Activated naive CD8-positive, alpha-beta T cell treated with anti-CD3 and anti-CD28 coated beads, Interleukin-2, amount 50 U/mL, for 24 hours (primary cell): ENCODE measurements at regions not wholly inside any gene's neighbourhood (a gene's known extent, or its start where the extent isn't known, plus 50 kb on each side); places are given as distances from the start of the nearest gene placed in this dataset.
"Not testable (repeated sequence)": the region's sequence is repeated elsewhere in the genome, so short reads cannot be mapped to it uniquely, and the experiment has no call there.

ENCODE experiments used
- ATAC-seq: fragments of 150-1000 bp; cut with Tn5 transposase; one replicate; pipeline ENCODE4 v1.10.0; 2021
- DNase-seq: peaks from one replicate; pipeline ENCODE4 v3.0.0; 2021
- H3K27ac Mint-ChIP-seq: one replicate; pipeline ENCODE4 v1.8.0; 2021; ENCODE audit warnings: mild to moderate bottlenecking, mixed read lengths
- H3K27me3 Mint-ChIP-seq: one replicate; pipeline ENCODE4 v1.8.0; 2021; ENCODE audit warnings: mixed read lengths
- H3K36me3 Mint-ChIP-seq: one replicate; pipeline ENCODE4 v1.8.0; 2021; ENCODE audit warnings: low read depth, mixed read lengths
- H3K4me1 Mint-ChIP-seq: one replicate; pipeline ENCODE4 v1.8.0; 2021; ENCODE audit warnings: mixed read lengths
- H3K4me3 Mint-ChIP-seq: one replicate; pipeline ENCODE4 v1.8.0; 2021; ENCODE audit warnings: mild to moderate bottlenecking, moderate library complexity, mixed read lengths
- H3K9me3 Mint-ChIP-seq: one replicate; pipeline ENCODE4 v1.8.0; 2021; ENCODE audit warnings: mixed read lengths

DNA sequence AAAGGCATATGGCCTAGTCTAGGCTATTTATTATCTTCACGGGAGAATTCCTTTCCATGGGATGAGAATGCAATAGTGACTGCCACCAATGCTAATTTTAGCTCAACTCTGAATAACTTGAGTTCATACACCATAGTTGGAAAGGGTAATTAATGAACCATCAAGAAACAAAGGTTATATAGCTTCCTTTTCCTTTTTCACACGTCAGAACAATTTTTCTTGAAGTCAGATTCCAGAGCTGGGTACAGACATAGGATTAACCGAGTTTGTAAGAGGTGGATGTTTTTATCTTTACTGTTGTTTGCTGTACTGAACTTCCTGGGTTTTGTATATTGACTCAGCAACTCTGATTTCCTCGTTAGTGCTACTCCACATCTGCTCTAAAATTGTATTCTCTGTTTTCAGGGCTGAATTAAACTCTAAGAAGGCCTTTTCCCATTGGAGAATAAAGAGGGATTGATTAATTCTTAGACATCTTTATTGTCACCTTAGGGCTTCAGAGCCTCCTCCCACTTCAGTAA lies 262.0 kb downstream of the NUF2 start:
- Mint-ChIP-seq H3K9me3 (no peaks in the 10 kb centered on the region), H3K4me3 (no peak overlapping the region), H3K27ac (no peak overlapping the region), H3K4me1 (no peaks in the 10 kb centered on the region), H3K36me3 (no peaks in the 10 kb centered on the region), H3K27me3 (no peaks in the 10 kb centered on the region)
- DNase-seq (no peak), ATAC-seq (no peak)

DNA sequence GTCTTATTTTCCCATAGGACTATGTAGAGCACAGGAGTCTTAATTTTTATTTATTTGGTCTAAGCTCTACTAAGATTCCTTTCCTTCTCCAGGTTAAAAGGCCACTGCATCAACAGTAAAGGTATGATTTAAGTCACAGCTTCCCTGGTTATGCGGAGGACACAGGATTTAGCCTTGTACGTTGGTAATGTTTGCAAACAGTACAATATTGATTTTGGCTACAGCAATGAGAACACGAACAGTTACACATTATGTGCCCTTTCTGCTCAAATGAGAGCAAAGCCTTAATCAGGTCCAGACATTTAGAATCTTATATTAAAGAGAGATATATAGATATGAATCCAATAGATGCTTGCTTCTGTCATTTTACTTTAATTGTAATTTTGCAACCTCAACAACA lies 264.0 kb downstream of the NUF2 start:
- H3K36me3 Mint-ChIP-seq: no peaks in the 10 kb centered on the region
- H3K27me3 Mint-ChIP-seq: no peaks in the 10 kb centered on the region
- H3K9me3 Mint-ChIP-seq: peaks cover 4% of the 10 kb centered on the region
- DNase-seq (no peak), ATAC-seq (no peak)
- H3K27ac Mint-ChIP-seq: no peak overlapping the region
- no peak overlapping the region for H3K4me3 Mint-ChIP-seq
- no peaks in the 10 kb centered on the region for H3K4me1 Mint-ChIP-seq

DNA sequence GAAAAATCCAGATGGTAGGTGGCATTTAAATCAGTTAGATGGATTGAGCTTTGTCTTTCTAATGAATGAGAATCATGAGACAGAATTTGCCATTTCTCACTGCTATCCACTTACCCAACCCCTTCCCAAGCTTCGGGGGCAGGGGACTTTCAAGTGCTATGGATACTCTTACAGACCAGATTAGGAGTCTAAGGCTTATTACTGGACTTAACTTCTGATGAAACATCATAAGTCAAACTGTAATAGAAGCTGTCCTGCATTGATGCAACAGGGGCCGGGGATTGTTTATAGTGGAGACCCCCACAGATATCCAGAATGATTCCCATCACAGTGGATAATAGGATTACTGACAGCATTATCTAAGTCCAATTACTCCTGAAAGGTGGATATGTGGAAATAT lies 267.0 kb downstream of the NUF2 start:
- no peak overlapping the region for H3K27ac Mint-ChIP-seq
- H3K4me3 Mint-ChIP-seq: no peak overlapping the region
- H3K36me3 Mint-ChIP-seq: no peaks in the 10 kb centered on the region
- ATAC-seq (no peak), DNase-seq (no peak)
- no peaks in the 10 kb centered on the region for H3K4me1 Mint-ChIP-seq
- peaks cover 10% of the 10 kb centered on the region for H3K9me3 Mint-ChIP-seq
- no peaks in the 10 kb centered on the region for H3K27me3 Mint-ChIP-seq

DNA sequence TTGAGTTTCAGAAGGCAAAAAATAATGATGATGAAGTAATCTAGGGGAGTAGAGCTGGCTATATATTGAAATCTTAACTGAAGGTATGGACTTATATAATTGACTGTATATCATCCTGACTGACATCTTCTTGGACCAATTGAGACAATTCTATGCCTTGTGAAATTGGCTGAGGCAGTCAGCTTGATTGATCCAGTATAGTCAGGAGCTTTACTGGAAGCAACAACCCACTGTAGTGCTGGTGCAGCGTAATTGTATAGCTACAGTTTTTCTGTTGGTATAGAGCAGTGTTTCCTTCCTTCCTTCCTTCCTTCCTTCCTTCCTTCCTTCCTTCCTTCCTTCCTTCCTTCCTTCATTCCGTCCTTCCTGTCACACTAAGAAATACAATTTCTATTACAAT lies 268.0 kb downstream of the NUF2 start:
- Mint-ChIP-seq H3K27me3 (no peaks in the 10 kb centered on the region), H3K27ac (no peak overlapping the region), H3K4me3 (no peak overlapping the region), H3K9me3 (peaks cover 10% of the 10 kb centered on the region), H3K36me3 (no peaks in the 10 kb centered on the region), H3K4me1 (no peaks in the 10 kb centered on the region)
- ATAC-seq: no peak
- no peak for DNase-seq

DNA sequence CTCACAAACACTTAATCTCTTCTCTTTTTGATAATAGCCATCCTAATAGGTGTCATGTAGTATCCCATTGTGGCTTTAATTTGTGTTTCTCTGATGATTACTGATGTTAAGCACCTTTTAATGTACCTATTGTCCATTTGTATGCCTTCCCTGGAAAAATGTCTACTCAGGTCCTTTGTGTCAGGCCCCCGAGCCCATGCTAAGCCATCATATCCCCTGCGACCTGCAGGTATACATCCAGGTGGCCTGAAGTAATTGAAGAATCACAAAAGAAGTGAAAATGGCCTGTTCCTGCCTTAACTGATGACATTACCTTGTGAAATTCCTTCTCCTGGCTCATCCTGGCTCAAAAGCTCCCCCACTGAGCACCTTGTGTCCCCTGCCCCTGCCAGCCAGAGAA lies 269.4 kb downstream of the NUF2 start:
- H3K4me1 Mint-ChIP-seq, H3K4me3 Mint-ChIP-seq, H3K27ac Mint-ChIP-seq, H3K27me3 Mint-ChIP-seq, H3K36me3 Mint-ChIP-seq, DNase-seq, ATAC-seq: not testable (repeated sequence)
- H3K9me3 Mint-ChIP-seq: peaks cover 10% of the 10 kb centered on the region

DNA sequence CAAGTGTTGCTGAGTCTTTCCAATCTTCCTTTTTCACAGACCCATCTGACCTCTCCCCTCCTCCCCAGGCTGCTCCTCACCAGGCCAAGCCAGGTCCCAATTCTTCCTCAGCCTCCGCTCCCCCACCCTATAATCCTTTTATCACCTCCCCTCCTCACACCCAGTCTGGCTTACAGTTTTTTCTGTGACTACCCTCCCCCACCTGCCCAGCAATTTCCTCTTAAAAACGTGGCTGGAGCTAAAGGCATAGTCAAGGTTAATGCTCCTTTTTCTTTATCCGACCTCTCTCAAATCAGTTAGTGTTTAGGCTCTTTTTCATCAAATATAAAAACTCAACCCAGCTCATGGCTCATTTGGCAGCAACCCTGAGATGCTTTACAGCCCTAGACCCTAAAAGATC lies 270.9 kb downstream of the NUF2 start:
- H3K4me3 Mint-ChIP-seq, DNase-seq, ATAC-seq, H3K27me3 Mint-ChIP-seq, H3K36me3 Mint-ChIP-seq, H3K4me1 Mint-ChIP-seq, H3K27ac Mint-ChIP-seq: not testable (repeated sequence)
- peaks cover 10% of the 10 kb centered on the region for H3K9me3 Mint-ChIP-seq

DNA sequence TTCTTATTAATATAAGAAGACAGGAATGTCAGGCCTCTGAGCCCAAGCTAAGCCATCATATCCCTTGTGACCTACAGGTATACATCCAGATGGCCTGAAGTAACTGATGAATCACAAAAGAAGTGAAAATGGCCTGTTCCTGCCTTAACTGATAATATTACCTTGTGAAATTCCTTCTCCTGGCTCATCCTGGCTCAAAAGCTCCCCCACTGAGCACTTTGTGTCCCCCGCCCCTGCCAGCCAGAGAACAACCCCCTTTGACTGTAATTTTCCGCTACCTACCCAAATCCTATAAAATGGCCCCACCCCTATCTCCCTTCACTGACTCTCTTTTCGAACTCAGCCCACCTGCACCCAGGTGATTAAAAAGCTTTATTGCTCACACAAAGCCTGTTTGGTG lies 274.4 kb downstream of the NUF2 start:
- not testable (repeated sequence) for H3K9me3 Mint-ChIP-seq, ATAC-seq, H3K4me1 Mint-ChIP-seq, H3K27ac Mint-ChIP-seq, H3K36me3 Mint-ChIP-seq, H3K4me3 Mint-ChIP-seq, DNase-seq, H3K27me3 Mint-ChIP-seq

DNA sequence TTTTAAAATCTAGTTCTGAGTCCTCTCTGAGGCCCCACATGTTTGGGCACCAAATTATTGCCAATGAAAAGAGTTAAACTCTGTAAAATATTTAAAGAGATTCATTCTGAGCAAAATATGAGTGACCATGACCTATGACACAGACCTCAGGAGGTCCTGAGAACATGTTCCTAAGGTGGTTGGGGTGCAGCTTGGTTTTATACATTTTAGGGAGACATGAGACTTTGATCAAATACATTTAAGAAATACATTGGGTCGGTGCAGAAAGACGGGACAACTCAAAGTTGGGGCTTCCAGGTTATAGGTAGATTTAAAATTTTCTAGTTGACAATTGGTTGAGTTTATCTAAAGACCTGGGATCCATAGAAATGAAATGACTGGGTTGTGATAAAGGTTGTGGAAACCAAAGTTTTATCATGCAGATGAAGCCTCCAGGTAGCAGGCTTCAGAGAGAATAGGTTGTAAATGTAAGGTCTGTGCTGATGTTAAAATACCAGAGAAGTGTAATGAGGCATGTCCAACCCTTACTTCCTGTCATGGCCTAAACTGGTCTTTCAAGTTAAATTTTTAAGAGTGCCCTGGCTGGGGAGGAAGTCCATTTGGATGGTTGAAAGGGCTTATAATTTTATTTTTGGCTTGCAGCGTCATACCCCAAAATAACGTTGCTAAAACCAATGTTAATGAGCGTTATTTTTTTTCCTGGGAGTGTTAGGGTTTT lies 274.9 kb downstream of the NUF2 start:
- peaks cover 6% of the 10 kb centered on the region for H3K9me3 Mint-ChIP-seq
- DNase-seq (no peak), ATAC-seq (no peak)
- no peak overlapping the region for H3K27ac Mint-ChIP-seq
- no peaks in the 10 kb centered on the region for H3K27me3 Mint-ChIP-seq
- no peak overlapping the region for H3K4me3 Mint-ChIP-seq
- H3K4me1 Mint-ChIP-seq: no peaks in the 10 kb centered on the region
- no peaks in the 10 kb centered on the region for H3K36me3 Mint-ChIP-seq

DNA sequence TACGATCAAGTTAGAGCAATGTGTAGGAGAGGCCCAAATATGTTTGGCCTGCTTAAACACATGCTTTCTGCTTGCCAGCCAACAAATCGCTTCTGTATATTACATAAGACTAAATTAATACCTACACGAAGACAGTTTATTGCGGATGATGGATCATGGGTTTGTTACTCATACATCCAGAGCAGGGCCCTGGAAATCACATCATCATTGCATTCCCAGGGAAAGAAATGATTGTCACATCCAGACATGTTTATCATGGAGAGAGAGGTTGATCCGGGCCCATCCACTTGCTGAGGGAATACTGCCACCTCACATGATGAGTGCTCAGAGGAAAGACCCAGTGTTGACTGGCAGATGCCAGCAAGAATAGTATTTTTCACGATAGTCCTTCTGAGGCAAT lies 282.6 kb downstream of the NUF2 start:
- no peak overlapping the region for H3K27ac Mint-ChIP-seq

DNA sequence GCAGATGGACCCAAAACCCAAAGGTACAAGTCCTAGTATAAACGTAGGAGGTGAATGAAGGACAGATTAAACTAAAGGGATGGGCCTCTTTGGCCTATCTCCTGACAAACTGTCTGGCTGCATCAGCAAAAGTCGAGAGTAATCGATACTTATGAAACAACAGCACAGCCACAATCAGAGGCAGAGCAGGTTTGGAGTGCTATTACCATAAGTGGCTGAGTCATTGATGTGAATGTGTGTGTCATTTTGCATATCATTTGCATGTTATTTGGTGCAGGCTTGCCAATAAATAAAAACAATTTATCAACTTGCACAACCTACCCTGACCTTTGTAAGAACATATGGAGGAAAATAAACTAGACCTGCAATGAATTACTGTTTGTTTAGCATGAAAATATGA lies 283.1 kb downstream of the NUF2 start:
- Mint-ChIP-seq H3K27me3 (peaks cover 2% of the 10 kb centered on the region), H3K9me3 (no peaks in the 10 kb centered on the region), H3K4me1 (no peaks in the 10 kb centered on the region), H3K36me3 (no peaks in the 10 kb centered on the region), H3K27ac (no peak overlapping the region), H3K4me3 (no peak overlapping the region)
- no peak for DNase-seq
- no peak for ATAC-seq

More for the DNA sequence above, 282.6 kb downstream of the NUF2 start:
- Mint-ChIP-seq H3K27me3 (peaks cover 2% of the 10 kb centered on the region), H3K4me1 (no peaks in the 10 kb centered on the region), H3K4me3 (no peak overlapping the region), H3K36me3 (no peaks in the 10 kb centered on the region), H3K9me3 (no peaks in the 10 kb centered on the region)
- ATAC-seq (no peak), DNase-seq (no peak)

DNA sequence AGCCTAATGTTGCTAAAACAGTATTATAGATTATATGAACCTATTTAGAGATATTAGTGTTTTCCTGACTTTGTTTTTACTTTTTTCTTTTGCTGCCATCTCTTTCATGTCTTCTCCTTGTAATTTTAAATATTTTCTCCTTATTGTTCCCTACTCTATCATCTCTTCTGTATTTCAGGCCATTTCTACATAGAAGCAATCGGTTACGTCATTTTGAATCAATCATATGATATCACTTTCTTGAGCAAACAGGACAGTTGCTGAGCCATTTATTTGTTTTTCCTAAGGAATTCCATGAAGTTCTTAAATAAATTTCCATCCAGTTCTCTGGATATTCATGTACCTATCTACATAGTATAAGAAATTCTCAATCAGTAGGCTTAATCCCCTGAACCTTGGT lies 287.2 kb downstream of the NUF2 start:
- H3K36me3 Mint-ChIP-seq: no peaks in the 10 kb centered on the region
- no peak for ATAC-seq

DNA sequence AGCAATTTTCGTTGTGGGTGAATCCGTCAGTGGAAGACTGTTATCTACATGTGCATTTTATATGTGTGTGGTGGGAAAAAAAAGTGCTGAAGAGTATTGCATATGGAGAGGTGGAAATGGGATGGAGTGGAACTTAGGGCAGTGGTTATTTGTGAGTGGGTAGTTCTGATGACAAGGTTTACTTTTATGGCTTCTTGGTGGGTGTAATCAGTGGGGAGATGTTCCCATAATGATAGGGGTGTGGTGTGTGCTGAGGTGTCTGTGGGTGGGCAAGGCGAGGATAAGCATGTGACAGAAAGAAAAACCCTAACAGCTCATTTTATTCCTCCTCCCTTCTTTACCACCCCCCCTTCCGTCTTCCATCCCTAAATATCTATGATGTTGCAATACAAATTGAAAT lies 288.1 kb downstream of the NUF2 start:
- no peak overlapping the region for H3K4me3 Mint-ChIP-seq
- ATAC-seq: no peak
- no peaks in the 10 kb centered on the region for H3K4me1 Mint-ChIP-seq
- no peaks in the 10 kb centered on the region for H3K36me3 Mint-ChIP-seq
- no peak overlapping the region for H3K27ac Mint-ChIP-seq
- H3K27me3 Mint-ChIP-seq: peaks cover 3% of the 10 kb centered on the region
- no peak for DNase-seq
- H3K9me3 Mint-ChIP-seq: no peaks in the 10 kb centered on the region

More for the DNA sequence above, 287.2 kb downstream of the NUF2 start:
- no peak overlapping the region for H3K27ac Mint-ChIP-seq
- H3K4me3 Mint-ChIP-seq: no peak overlapping the region
- H3K9me3 Mint-ChIP-seq: no peaks in the 10 kb centered on the region
- peaks cover 3% of the 10 kb centered on the region for H3K27me3 Mint-ChIP-seq
- no peak for DNase-seq
- no peaks in the 10 kb centered on the region for H3K4me1 Mint-ChIP-seq

DNA sequence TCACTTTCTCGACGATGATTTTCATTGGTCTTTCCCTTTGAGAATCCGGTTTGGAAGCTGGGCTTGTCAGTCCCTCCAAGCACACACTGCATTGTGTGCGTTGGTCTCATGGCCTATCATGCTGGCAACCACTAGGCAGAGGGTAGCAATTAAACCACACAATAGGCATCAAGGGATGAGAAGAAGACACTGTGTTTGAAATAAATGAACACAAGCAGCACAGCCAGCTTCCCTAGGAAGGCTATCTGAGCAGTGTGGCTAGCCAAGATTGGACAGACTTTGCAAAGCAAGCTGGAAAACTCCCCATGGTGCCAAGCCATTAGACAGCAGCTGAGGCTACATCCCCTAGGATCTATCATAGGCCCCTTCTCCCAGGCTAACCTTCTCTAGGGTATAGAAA lies 288.7 kb downstream of the NUF2 start:
- ATAC-seq (no peak), DNase-seq (no peak)
- Mint-ChIP-seq H3K4me1 (no peaks in the 10 kb centered on the region), H3K4me3 (no peak overlapping the region), H3K27me3 (peaks cover 3% of the 10 kb centered on the region), H3K36me3 (no peaks in the 10 kb centered on the region), H3K9me3 (no peaks in the 10 kb centered on the region), H3K27ac (no peak overlapping the region)

DNA sequence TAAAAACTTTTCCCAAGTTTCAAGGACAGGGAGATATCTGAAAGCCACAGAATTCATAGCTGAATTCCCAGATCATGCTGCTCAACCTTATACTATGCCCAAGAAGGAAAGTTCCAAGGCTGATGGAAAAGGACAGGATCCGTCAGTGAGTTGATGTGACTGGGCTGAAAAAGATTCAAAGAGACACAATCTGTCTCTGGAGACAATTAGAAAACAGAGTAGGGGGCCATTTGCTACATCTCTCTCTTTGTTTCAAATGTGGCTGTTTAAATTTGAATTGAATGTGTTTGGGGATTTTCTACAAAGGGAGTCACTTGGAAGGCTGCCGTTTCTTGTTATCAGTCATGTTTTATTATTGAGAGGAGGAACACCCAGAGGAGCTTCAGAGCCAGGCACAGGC lies 292.6 kb downstream of the NUF2 start:
- DNase-seq: no peak
- ATAC-seq: no peak
- H3K9me3 Mint-ChIP-seq: peaks cover 6% of the 10 kb centered on the region

DNA sequence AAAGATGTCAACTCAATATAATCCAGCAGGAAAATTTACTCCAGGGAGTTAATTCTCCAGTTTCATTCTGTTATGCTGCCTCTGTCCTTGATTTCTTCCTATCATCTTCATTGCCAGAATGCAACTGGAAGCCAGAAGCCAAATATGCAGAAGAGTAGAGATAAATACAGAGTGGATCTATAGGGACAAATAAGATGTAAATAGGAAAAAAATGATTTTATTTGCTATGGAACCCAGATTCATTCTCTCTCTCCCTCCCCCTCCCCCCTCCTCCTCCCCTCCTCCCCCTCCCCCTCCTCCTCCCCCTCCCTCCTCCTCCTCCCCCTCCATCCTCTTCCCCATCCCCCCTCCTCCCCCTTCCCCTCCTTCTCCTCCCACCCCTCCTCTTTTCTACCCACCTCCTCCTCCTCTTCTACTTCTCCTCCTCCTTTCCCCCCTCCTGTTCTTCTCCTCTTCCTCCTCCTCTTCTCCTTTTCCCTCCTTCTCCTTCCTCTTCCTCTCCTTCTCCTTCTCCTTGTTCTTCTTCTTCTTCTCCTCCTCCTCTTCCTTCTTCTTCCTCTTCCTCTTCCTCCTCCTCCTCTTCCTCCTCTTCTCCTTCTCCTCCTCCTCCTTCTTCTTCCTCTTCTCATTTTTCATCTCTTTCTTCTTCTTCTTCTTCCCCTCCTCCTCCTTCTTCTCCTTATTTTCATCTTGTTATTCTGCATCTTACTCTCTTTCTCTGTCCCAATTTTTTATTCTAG lies 306.4 kb downstream of the NUF2 start:
- peaks cover 24% of the 10 kb centered on the region for H3K9me3 Mint-ChIP-seq
- no peaks in the 10 kb centered on the region for H3K27me3 Mint-ChIP-seq
- H3K27ac Mint-ChIP-seq: no peak overlapping the region
- ATAC-seq: no peak
- H3K4me3 Mint-ChIP-seq: no peak overlapping the region
- no peaks in the 10 kb centered on the region for H3K4me1 Mint-ChIP-seq
- H3K36me3 Mint-ChIP-seq: no peaks in the 10 kb centered on the region
- DNase-seq: no peak

More for the DNA sequence above, 292.6 kb downstream of the NUF2 start:
- H3K36me3 Mint-ChIP-seq: no peaks in the 10 kb centered on the region
- H3K4me3 Mint-ChIP-seq: no peak overlapping the region
- H3K27me3 Mint-ChIP-seq: peaks cover 1% of the 10 kb centered on the region
- H3K4me1 Mint-ChIP-seq: no peaks in the 10 kb centered on the region
- no peak overlapping the region for H3K27ac Mint-ChIP-seq
